Common myeloid progenitor, CD34-positive (primary cell): ENCODE measurements at regions not wholly inside any gene's neighbourhood (a gene's known extent, or its start where the extent isn't known, plus 50 kb on each side); places are given as distances from the start of the nearest gene placed in this dataset.
"Not testable (repeated sequence)": the region's sequence is repeated elsewhere in the genome, so short reads cannot be mapped to it uniquely, and the experiment has no call there.

Experiments used
- CTCF ChIA-PET: fragments of 350-600 bp; sonication (Branson Sonifier 250); formaldehyde crosslinking; loops from one replicate; lab custom pipeline; 2021; ENCODE audit warnings: antibody characterized with exemption; lab: Charles Lee
- POLR2A ChIA-PET: fragments of 350-600 bp; sonication (Branson Sonifier 250); formaldehyde crosslinking; loops from one replicate; lab custom pipeline; 2021; ENCODE audit warnings: antibody characterized with exemption; lab: Charles Lee
- DNase-seq, 3 donors: peaks; one replicate each; pipeline versions ENCODE4 v3.0.0 to v3.0.0-alpha.2; 2013
- H3K27ac ChIP-seq, 2 experiments: 1 replicate in 1 of 2; 2 replicates in 1 of 2; pipeline ENCODE4 v1.7.0; 2013; ENCODE audit warnings: inconsistent platforms in 2 of 2, low read length in 2 of 2, mild to moderate bottlenecking in 2 of 2, low read depth in 1 of 2, moderate library complexity in 1 of 2; ENCODE audit not compliant: severe bottlenecking in 2 of 2, insufficient read depth in 1 of 2, poor library complexity in 1 of 2
- H3K27me3 ChIP-seq, 5 experiments: replicated peaks in 2 of 5; 1 replicate in 3 of 5; 2 replicates in 2 of 5; pipeline versions ENCODE4 v1.6.1 to v1.7.0; 2013; ENCODE audit warnings: low read length in 4 of 5, mild to moderate bottlenecking in 2 of 5, moderate library complexity in 2 of 5, inconsistent platforms in 1 of 5; ENCODE audit not compliant: insufficient read depth in 5 of 5, control insufficient read depth in 4 of 5
- H3K36me3 ChIP-seq, 4 experiments: 1 replicate in 2 of 4; 2 replicates in 2 of 4; pipeline versions ENCODE4 v1.6.1 to v1.7.0; 2013; ENCODE audit warnings: low read length in 3 of 4, control low read depth in 1 of 4, mild to moderate bottlenecking in 1 of 4; ENCODE audit not compliant: control insufficient read depth in 4 of 4, insufficient read depth in 4 of 4
- H3K4me1 ChIP-seq, 4 experiments: 1 replicate in 3 of 4; 2 replicates in 1 of 4; pipeline versions ENCODE4 v1.6.1 to v1.7.1; 2013; ENCODE audit warnings: low read length in 3 of 4, mild to moderate bottlenecking in 3 of 4, control low read depth in 1 of 4, inconsistent platforms in 1 of 4, moderate library complexity in 1 of 4; ENCODE audit not compliant: control insufficient read depth in 4 of 4, insufficient read depth in 4 of 4; ENCODE audit errors: control extremely low read depth in 1 of 4
- H3K4me3 ChIP-seq, 7 experiments: 1 replicate in 4 of 7; 2 replicates in 3 of 7; pipeline versions ENCODE4 v1.5.1 to v1.7.0; 2013; ENCODE audit warnings: mild to moderate bottlenecking in 7 of 7, low read length in 6 of 7, moderate library complexity in 6 of 7, inconsistent platforms in 2 of 7, low read depth in 2 of 7, control low read depth in 1 of 7; ENCODE audit not compliant: insufficient read depth in 4 of 7, control insufficient read depth in 1 of 7; ENCODE audit errors: extremely low read depth in 1 of 7
- H3K9me3 ChIP-seq, 5 experiments: 1 replicate in 4 of 5; 2 replicates in 1 of 5; pipeline versions ENCODE4 v1.6.1 to v1.7.1; 2013; ENCODE audit warnings: low read length in 4 of 5, mild to moderate bottlenecking in 2 of 5, inconsistent platforms in 1 of 5, low read depth in 1 of 5, moderate library complexity in 1 of 5; ENCODE audit not compliant: control insufficient read depth in 4 of 5, insufficient read depth in 2 of 5; ENCODE audit errors: control extremely low read depth in 1 of 5
- WGBS: methylation state at CpG from one replicate; pipeline ENCODE4 v1.1.5; 2013; ENCODE audit not compliant: insufficient coverage; 5-methylcytosine and 5-hydroxymethylcytosine counted together

GRCh38 chr9:87402537-87402936, 95.1 kb upstream of the DAPK1 start:
- no peaks in the 10 kb centered on the region for H3K36me3 ChIP-seq
- ChIA-PET POLR2A (no interaction called here), CTCF (no interaction called here)
- H3K27ac ChIP-seq = no peak overlapping the region
- H3K4me1 ChIP-seq = no peaks in the 10 kb centered on the region
- no peaks in the 10 kb centered on the region for H3K27me3 ChIP-seq
- no peak overlapping the region for H3K4me3 ChIP-seq
- 100% methylated on average over 1 of the region's 3 CpGs for WGBS
- no peaks in the 10 kb centered on the region for H3K9me3 ChIP-seq
- DNase-seq = no peak

- CTCF ChIA-PET = no interaction called here
- Histone ChIP-seq H3K9me3 (no peaks in the 10 kb centered on the region), H3K4me1 (peaks cover 0 to 4% (median 2%) of the 10 kb centered on the region in 4 experiments), H3K4me3 (no peak overlapping the region), H3K27ac (no peak overlapping the region), H3K27me3 (no peaks in the 10 kb centered on the region), H3K36me3 (no peaks in the 10 kb centered on the region)
- POLR2A ChIA-PET = no interaction called here
- peak in 1 of 3 donors; percentile 10 for DNase-seq
- WGBS = 100% methylated on average over 1 of the region's 3 CpGs
Observed at GRCh38 chr9:87405677-87406542, 91.8 kb upstream of the DAPK1 start.

GRCh38 chr9:87406543-87407166, 91.0 kb upstream of the DAPK1 start:
- CTCF ChIA-PET = no interaction called here
- DNase-seq = no peak
- peaks cover 0 to 4% (median 2%) of the 10 kb centered on the region in 4 experiments for H3K4me1 ChIP-seq
- WGBS = 100% methylated on average over 2 of the region's 4 CpGs
- no peaks in the 10 kb centered on the region for H3K36me3 ChIP-seq
- no peak overlapping the region for H3K27ac ChIP-seq
- no peaks in the 10 kb centered on the region for H3K9me3 ChIP-seq
- no peaks in the 10 kb centered on the region for H3K27me3 ChIP-seq
- H3K4me3 ChIP-seq = no peak overlapping the region
- POLR2A ChIA-PET = interaction anchor here (0.6 kb wide), 1 partner anchor 10 kb away, joined by 5 read pairs; no protein-coding TSS in a partner anchor

GRCh38 chr9:87410047-87411005, 87.3 kb upstream of the DAPK1 start:
- WGBS = 78% methylated on average over 7 of the region's 16 CpGs
- POLR2A ChIA-PET, CTCF ChIA-PET, H3K4me3 ChIP-seq, H3K4me1 ChIP-seq, H3K9me3 ChIP-seq, H3K36me3 ChIP-seq, H3K27me3 ChIP-seq: not testable (repeated sequence)
- peak overlapping the region in 1 of 2 experiments; percentile 59 for H3K27ac ChIP-seq
- DNase-seq = peak; percentile 76 to 93 (median 87)

DNA sequence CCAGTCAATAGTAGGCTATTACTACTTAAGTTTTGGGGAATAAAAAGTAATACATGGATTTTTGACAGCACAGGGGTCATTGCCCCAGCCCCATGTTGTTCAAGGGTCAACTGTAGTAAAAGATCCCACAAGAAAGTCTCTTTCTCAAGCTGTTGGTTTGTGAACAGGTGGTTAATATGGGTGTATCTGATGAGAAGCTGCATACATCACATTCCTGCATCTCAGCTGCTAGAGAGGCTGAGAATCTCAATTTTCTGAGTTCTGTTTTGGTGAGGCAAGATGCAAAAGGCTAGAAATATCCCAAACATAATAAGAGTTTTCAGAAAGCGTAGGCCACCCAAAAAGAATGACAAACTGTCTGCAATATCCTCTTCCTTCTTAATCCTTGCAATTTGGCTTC, 76.8 kb upstream of the DAPK1 start:
- Histone ChIP-seq H3K27me3 (no peaks in the 10 kb centered on the region), H3K4me1 (no peaks in the 10 kb centered on the region), H3K27ac (no peak overlapping the region), H3K36me3 (no peaks in the 10 kb centered on the region), H3K9me3 (peaks cover 2 to 22% (median 7%) of the 10 kb centered on the region in 5 experiments), H3K4me3 (no peak overlapping the region)
- whole genome bisulfite sequencing = 100% methylated on average over 1 of the region's 1 CpG
- CTCF ChIA-PET = interaction anchor here (0.9 kb wide), 1 partner anchor 36 kb away, joined by 3 read pairs; no protein-coding TSS in a partner anchor
- no peak for DNase-seq
- POLR2A ChIA-PET = no interaction called here

GRCh38 chr9:87421734-87422133, 75.9 kb upstream of the DAPK1 start:
- CTCF ChIA-PET = no interaction called here
- POLR2A ChIA-PET = no interaction called here
- H3K9me3 ChIP-seq = peaks cover 2 to 22% (median 7%) of the 10 kb centered on the region in 5 experiments
- H3K27me3 ChIP-seq = no peaks in the 10 kb centered on the region
- no peaks in the 10 kb centered on the region for H3K36me3 ChIP-seq
- no peak overlapping the region for H3K27ac ChIP-seq
- no peak overlapping the region for H3K4me3 ChIP-seq
- H3K4me1 ChIP-seq = no peaks in the 10 kb centered on the region
- WGBS = 96% methylated on average over 3 of the region's 3 CpGs
- DNase-seq = no peak
